Activated B cell treated with CpG ODN at 0.5 μM for 24 hours (primary cell): ENCODE measurements at regions not wholly inside any gene's neighbourhood (a gene's known extent, or its start where the extent isn't known, plus 50 kb on each side); places are given as distances from the start of the nearest gene placed in this dataset.

Experiments used
- ATAC-seq: fragments of 200-7000 bp; cut with Tn5 transposase; one replicate; pipeline ENCODE4 v1.10.0; 2021; ENCODE audit warnings: low read depth, mild to moderate bottlenecking, moderate library complexity
- CTCF ChIA-PET: fragments of 350-600 bp; sonication (Branson Sonifier 250); formaldehyde crosslinking; loops from one replicate; lab custom pipeline; 2021; ENCODE audit warnings: antibody characterized with exemption; lab: Charles Lee
- POLR2A ChIA-PET: fragments of 350-600 bp; sonication (Branson Sonifier 250); formaldehyde crosslinking; loops from one replicate; lab custom pipeline; 2021; ENCODE audit warnings: antibody characterized with exemption; lab: Charles Lee
- DNase-seq: peaks from one replicate; pipeline ENCODE4 v3.0.0; 2022
- H3K27ac Mint-ChIP-seq: one replicate; pipeline ENCODE4 v1.8.0; 2020; ENCODE audit warnings: mixed read lengths
- H3K27me3 Mint-ChIP-seq: one replicate; pipeline ENCODE4 v1.8.0; 2021; ENCODE audit warnings: mixed read lengths
- H3K36me3 Mint-ChIP-seq: one replicate; pipeline ENCODE4 v1.8.0; 2021; ENCODE audit warnings: low read depth, mixed read lengths
- H3K4me1 Mint-ChIP-seq: one replicate; pipeline ENCODE4 v1.8.0; 2021; ENCODE audit warnings: mixed read lengths
- H3K4me3 Mint-ChIP-seq: one replicate; pipeline ENCODE4 v1.8.0; 2020; ENCODE audit warnings: mild to moderate bottlenecking, mixed read lengths
- H3K9me3 Mint-ChIP-seq: one replicate; pipeline ENCODE4 v1.8.0; 2020; ENCODE audit warnings: mixed read lengths
- intact Hi-C: fragments of 100-400 bp; cut with micrococcal nuclease; formaldehyde crosslinking; loops from one replicate; pipeline ENCODE4 v1.15.1; 2024
- TF ChIP-seq, protein P1 (sequence below): fragments of 200-600 bp; IDR thresholded peaks from one replicate; pipeline ENCODE4 v1.8.0; 2022; ENCODE audit warnings: antibody characterized with exemption, mild to moderate bottlenecking

GRCh38 chr12:13440844-13441243 is 244.3 kb downstream of the EMP1 start:
- Mint-ChIP-seq H3K4me1 (no peaks in the 10 kb centered on the region), H3K27me3 (peaks cover 2% of the 10 kb centered on the region), H3K9me3 (no peaks in the 10 kb centered on the region), H3K27ac (no peak overlapping the region), H3K4me3 (no peak overlapping the region), H3K36me3 (no peaks in the 10 kb centered on the region)
- DNase-seq (no peak), ATAC-seq (no peak)
- intact Hi-C loops: no loop called here
- CTCF ChIA-PET: no interaction called here
- POLR2A ChIA-PET: no interaction called here
- TF ChIP-seq, protein P1, sequence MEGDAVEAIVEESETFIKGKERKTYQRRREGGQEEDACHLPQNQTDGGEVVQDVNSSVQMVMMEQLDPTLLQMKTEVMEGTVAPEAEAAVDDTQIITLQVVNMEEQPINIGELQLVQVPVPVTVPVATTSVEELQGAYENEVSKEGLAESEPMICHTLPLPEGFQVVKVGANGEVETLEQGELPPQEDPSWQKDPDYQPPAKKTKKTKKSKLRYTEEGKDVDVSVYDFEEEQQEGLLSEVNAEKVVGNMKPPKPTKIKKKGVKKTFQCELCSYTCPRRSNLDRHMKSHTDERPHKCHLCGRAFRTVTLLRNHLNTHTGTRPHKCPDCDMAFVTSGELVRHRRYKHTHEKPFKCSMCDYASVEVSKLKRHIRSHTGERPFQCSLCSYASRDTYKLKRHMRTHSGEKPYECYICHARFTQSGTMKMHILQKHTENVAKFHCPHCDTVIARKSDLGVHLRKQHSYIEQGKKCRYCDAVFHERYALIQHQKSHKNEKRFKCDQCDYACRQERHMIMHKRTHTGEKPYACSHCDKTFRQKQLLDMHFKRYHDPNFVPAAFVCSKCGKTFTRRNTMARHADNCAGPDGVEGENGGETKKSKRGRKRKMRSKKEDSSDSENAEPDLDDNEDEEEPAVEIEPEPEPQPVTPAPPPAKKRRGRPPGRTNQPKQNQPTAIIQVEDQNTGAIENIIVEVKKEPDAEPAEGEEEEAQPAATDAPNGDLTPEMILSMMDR: no peak

DNA sequence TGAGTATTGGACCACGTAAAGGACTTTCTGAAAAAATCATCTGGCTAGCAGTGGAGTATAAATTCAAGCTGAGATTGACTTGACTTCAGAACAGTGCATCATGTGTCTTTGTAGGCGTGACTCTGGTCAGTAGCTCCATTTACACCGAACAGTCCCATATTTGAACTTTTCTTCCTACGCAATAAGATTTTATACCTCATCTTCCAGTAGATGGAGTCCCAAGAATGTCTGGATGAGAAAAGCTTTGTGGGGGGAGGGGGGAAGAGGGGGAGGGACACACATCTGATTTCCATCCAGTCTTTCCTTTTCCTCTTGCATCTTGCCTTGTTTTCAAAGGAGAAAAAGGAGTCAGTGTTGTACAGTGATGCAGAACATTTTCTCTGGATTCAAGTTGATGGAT is 241.0 kb downstream of the EMP1 start:
- H3K27ac Mint-ChIP-seq: no peak overlapping the region
- DNase-seq: no peak
- H3K4me3 Mint-ChIP-seq: no peak overlapping the region
- H3K9me3 Mint-ChIP-seq: no peaks in the 10 kb centered on the region
- no peaks in the 10 kb centered on the region for H3K4me1 Mint-ChIP-seq
- CTCF ChIA-PET: no interaction called here
- no peaks in the 10 kb centered on the region for H3K36me3 Mint-ChIP-seq
- POLR2A ChIA-PET: no interaction called here
- no peak for ATAC-seq
- intact Hi-C loops: no loop called here
- H3K27me3 Mint-ChIP-seq: peaks cover 2% of the 10 kb centered on the region
- TF ChIP-seq, protein P1: no peak

DNA sequence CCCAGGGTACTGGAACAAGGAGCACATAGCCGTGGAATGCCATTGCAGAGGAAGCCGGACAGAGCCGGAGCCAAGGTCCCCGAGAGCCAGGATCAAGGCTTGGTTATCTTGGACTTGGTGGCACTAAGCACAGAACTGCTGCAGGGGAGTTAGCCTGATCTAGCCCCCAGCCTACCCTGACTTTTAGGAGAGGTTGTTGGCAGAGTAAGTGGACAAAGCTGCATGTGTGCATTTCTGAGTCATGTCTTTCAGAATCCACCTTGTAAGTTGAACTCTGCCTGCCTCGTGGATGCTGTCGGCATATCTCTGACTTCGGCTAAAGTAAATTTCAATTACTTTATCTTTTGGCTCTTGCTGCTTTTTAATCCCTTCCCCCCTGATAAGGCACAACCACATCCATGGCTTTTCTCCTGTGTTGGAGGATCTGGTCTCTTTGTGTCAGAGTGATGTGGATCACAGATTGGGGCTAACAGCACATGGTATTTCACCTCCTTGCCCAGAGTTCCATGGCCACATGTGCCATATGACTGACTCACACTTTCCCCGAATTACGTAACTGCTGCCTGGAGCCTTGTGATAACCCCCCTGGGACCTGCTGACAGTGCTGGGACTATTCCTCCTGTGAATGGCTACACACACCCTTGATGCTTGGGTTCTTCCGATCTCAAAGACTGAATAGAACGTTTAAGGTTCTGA is 240.3 kb downstream of the EMP1 start:
- intact Hi-C loops: no loop called here

DNA sequence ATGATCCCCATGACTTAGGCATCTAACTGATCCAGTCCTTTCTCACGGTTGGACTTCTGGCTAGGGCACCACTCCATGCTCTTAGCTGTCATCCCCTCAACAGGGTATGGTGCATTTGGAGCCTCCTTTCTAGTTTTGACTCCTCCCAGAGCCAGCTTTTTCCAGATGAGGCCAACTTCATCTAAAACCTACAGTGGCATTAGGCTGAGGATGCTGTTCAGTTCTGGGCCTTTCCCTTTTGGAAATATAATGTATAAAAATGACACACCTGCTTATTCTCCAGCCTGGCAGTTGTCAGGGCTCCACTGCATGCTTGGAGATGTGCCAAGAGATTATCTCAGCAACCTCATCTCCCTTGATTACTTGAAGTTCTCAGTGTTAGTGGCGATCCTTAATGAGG is 239.7 kb downstream of the EMP1 start:
- no peaks in the 10 kb centered on the region for H3K4me1 Mint-ChIP-seq

More for the DNA sequence above, 240.3 kb downstream of the EMP1 start:
- H3K9me3 Mint-ChIP-seq: no peaks in the 10 kb centered on the region
- H3K27ac Mint-ChIP-seq: no peak overlapping the region
- H3K27me3 Mint-ChIP-seq: peaks cover 2% of the 10 kb centered on the region
- TF ChIP-seq, protein P1: no peak
- CTCF ChIA-PET: no interaction called here
- H3K36me3 Mint-ChIP-seq: no peaks in the 10 kb centered on the region
- no peaks in the 10 kb centered on the region for H3K4me1 Mint-ChIP-seq
- DNase-seq (no peak), ATAC-seq (no peak)
- H3K4me3 Mint-ChIP-seq: no peak overlapping the region
- POLR2A ChIA-PET: no interaction called here

DNA sequence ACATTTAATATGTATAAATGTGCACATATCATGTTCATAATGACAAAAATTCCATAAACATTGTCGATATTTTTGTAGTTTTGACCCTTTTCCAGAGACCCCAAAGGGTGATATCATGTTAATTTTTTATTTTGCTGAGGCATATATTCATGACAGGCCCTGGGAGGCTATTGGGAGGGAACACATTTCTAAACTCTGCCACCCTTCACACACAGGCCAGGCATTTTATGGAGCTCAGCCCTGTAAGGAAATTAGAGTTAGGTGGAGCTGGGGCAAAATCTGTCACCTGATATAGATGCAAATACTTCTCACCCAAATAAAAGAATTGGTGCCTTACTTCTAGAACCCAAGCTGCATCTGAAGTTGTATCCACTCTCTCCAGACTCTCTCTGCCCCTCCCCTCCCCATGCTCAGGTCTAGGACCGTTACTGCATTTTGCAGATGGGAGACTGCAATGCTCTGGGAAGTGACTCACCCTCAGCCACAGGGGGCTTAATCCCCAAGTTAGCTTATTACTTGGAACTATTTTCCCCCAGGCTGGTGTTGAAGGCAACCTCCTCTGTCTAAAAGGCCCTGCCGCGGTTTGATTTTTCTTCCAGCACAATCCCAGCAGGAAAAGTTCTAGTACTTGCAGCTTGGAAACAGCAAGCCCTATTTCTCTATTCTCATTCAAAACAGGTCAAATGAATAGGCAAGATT is 238.9 kb downstream of the EMP1 start:
- ATAC-seq: no peak
- ChIA-PET CTCF (no interaction called here), POLR2A (no interaction called here)
- DNase-seq: no peak
- Mint-ChIP-seq H3K36me3 (no peaks in the 10 kb centered on the region), H3K9me3 (no peaks in the 10 kb centered on the region), H3K4me1 (no peaks in the 10 kb centered on the region), H3K27me3 (peaks cover 2% of the 10 kb centered on the region), H3K4me3 (no peak overlapping the region), H3K27ac (no peak overlapping the region)
- TF ChIP-seq, protein P1: no peak
- intact Hi-C loops: no loop called here

More for the DNA sequence above, 239.7 kb downstream of the EMP1 start:
- intact Hi-C loops: no loop called here
- H3K27ac Mint-ChIP-seq: no peak overlapping the region
- no peaks in the 10 kb centered on the region for H3K36me3 Mint-ChIP-seq
- no peak for ATAC-seq
- TF ChIP-seq, protein P1: no peak
- H3K4me3 Mint-ChIP-seq: no peak overlapping the region
- H3K27me3 Mint-ChIP-seq: peaks cover 2% of the 10 kb centered on the region
- POLR2A ChIA-PET: no interaction called here
- CTCF ChIA-PET: no interaction called here
- no peak for DNase-seq
- no peaks in the 10 kb centered on the region for H3K9me3 Mint-ChIP-seq
